Ovary (tissue), 7 donors: ENCODE measurements at regions not wholly inside any gene's neighbourhood (a gene's known extent, or its start where the extent isn't known, plus 50 kb on each side); places are given as distances from the start of the nearest gene placed in this dataset.

Source experiments
- DNase-seq, 5 donors: peaks; one replicate each; pipeline ENCODE4 v3.0.0-alpha.2; 2019 to 2020
- H3K27ac ChIP-seq, 2 donors: fragments of 200-600 bp; one replicate each; pipeline versions ENCODE4 v1.5.1 to v1.8.0; 2019 to 2022
- H3K27me3 ChIP-seq: fragments of 200-600 bp; one replicate; pipeline ENCODE4 v1.8.0; 2022
- H3K36me3 ChIP-seq: fragments of 200-600 bp; sonication (generic); one replicate; pipeline ENCODE4 v1.5.1; 2019
- H3K4me1 ChIP-seq: one replicate; pipeline ENCODE4 v1.8.1; 2013; ENCODE audit warnings: mild to moderate bottlenecking, moderate library complexity; ENCODE audit not compliant: insufficient read depth
- H3K4me3 ChIP-seq: fragments of 200-600 bp; sonication (generic); one replicate; pipeline ENCODE4 v1.5.1; 2017
- H3K9me3 ChIP-seq, 2 donors: fragments of 200-600 bp in 1 of 2; sonication (generic) in 1 of 2; one replicate each; pipeline versions ENCODE4 v1.5.1 to v1.8.1; 2013 to 2019; ENCODE audit warnings: mild to moderate bottlenecking in 1 of 2, moderate library complexity in 1 of 2
- EP300 ChIP-seq: sonication (generic); formaldehyde crosslinking; IDR thresholded peaks from one replicate; pipeline ENCODE4 v1.6.1; 2017; ENCODE audit warnings: antibody characterized with exemption
- POLR2A ChIP-seq: fragments of 450-650 bp; IDR thresholded peaks from one replicate; pipeline ENCODE4 v1.6.1; 2017; ENCODE audit warnings: antibody characterized with exemption, mild to moderate bottlenecking, moderate library complexity
- WGBS, 3 donors: extraction: QIAGEN DNeasy Blood & Tissue Kit in 1 of 3; methylation state at CpG; one replicate each; pipeline versions ENCODE4 v1.1.5 to v1.1.7; 2013 to 2017; 5-methylcytosine and 5-hydroxymethylcytosine counted together
- intact Hi-C, 4 donors: fragments of 100-400 bp; cut with DNase I; formaldehyde crosslinking; loops; one replicate each; pipeline versions ENCODE4 v1.11.0 to v1.15.1; 2022 to 2023
- TF ChIP-seq, protein P1 (sequence below), 3 donors: fragments of 450-650 bp in 2 of 3; fragments of 200-600 bp in 1 of 3; IDR thresholded peaks; one replicate each; pipeline versions ENCODE4 v1.5.1 to v1.8.0; 2016 to 2022; ENCODE audit warnings: antibody characterized with exemption in 3 of 3, mild to moderate bottlenecking in 1 of 3
- donor health status: DM: no; HTN: no; CAD: no; lungs with moderate emphysema.
- donor health status: DM: no; HTN: no; CAD: no.
- donor health status: Bipolar disorder and iron deficiency.
- donor health status: DM: no; HTN: no; CAD: no.
- donor health status: DM: yes; HTN: yes; CAD: no.

DNA sequence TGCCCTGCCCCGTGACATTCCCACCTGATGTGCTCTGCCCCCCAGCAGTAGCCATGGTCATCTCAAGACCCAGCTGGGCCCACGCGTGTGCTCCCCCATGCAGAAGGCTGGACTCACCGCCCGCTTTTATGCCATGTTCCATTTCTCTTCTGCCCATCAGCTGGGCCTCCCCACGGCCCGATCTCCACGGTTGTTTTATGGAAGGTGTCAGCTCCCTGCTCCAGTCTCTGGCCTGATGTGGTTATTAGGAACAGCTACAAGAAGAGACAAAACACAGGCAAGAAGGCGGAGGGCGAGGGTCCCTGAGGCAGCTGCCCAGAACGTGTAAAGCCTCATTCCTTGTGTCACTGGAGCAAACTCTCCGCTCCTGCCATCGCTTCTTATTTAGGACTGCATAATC lies 50.2 kb upstream of the DISP3 start:
- H3K36me3 ChIP-seq: no peaks in the 10 kb centered on the region
- WGBS, 3 donors: 71 to 78% (median 73%) methylated on average over 13 of the region's 13 CpGs
- H3K4me3 ChIP-seq: no peak overlapping the region
- H3K9me3 ChIP-seq: no peaks in the 10 kb centered on the region
- intact Hi-C loops: no loop called here
- TF ChIP-seq POLR2A: no peak
- TF ChIP-seq, protein P1, sequence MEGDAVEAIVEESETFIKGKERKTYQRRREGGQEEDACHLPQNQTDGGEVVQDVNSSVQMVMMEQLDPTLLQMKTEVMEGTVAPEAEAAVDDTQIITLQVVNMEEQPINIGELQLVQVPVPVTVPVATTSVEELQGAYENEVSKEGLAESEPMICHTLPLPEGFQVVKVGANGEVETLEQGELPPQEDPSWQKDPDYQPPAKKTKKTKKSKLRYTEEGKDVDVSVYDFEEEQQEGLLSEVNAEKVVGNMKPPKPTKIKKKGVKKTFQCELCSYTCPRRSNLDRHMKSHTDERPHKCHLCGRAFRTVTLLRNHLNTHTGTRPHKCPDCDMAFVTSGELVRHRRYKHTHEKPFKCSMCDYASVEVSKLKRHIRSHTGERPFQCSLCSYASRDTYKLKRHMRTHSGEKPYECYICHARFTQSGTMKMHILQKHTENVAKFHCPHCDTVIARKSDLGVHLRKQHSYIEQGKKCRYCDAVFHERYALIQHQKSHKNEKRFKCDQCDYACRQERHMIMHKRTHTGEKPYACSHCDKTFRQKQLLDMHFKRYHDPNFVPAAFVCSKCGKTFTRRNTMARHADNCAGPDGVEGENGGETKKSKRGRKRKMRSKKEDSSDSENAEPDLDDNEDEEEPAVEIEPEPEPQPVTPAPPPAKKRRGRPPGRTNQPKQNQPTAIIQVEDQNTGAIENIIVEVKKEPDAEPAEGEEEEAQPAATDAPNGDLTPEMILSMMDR (IDR thresholded peaks at IDR 0.05): no peak
- no peak for TF ChIP-seq EP300
- H3K4me1 ChIP-seq: no peaks in the 10 kb centered on the region
- DNase-seq: no peak
- H3K27me3 ChIP-seq: no peaks in the 10 kb centered on the region
- H3K27ac ChIP-seq: no peak overlapping the region
